ENCODE measurements at regions not wholly inside any gene's neighbourhood (a gene's known extent, or its start where the extent isn't known, plus 50 kb on each side); places are given as distances from the start of the nearest gene placed in this dataset.

- TF ChIP-seq ZNF407 (CRISPR knock-in tag; IDR thresholded peaks at IDR 0.05; ENCODE audit: not compliant biosample characterization) (no peak), YEATS2 (CRISPR knock-in tag; IDR thresholded peaks at IDR 0.05; ENCODE audit: borderline replicate concordance) (no peak), ELF4 (CRISPR knock-in tag; IDR thresholded peaks at IDR 0.05; ENCODE audit: borderline replicate concordance) (no peak), HBP1 (CRISPR knock-in tag; IDR thresholded peaks at IDR 0.05; ENCODE audit: low read depth) (no peak), NR2F6 (IDR thresholded peaks at IDR 0.05) (no peak), NR2F6 (CRISPR knock-in tag; IDR thresholded peaks at IDR 0.05) (no peak), CEBPB (IDR thresholded peaks at IDR 0.05; ENCODE audit: borderline replicate concordance, low read depth, low read length) (no peak), ARNT2 (CRISPR knock-in tag; IDR thresholded peaks at IDR 0.05; ENCODE audit: low read depth) (no peak), EEA1 (CRISPR knock-in tag; IDR thresholded peaks at IDR 0.05; ENCODE audit: borderline replicate concordance) (no peak), ZNF644 (CRISPR knock-in tag; IDR thresholded peaks at IDR 0.05; ENCODE audit: low read depth) (no peak), ZBTB46 (CRISPR knock-in tag; IDR thresholded peaks at IDR 0.05; ENCODE audit: borderline replicate concordance) (no peak), ZSCAN29 (CRISPR knock-in tag; conservative IDR thresholded peaks at IDR 0.05) (no peak), HIC2 (CRISPR knock-in tag; IDR thresholded peaks at IDR 0.05; ENCODE audit: low read depth) (no peak)
- TF ChIP-seq, protein P1, sequence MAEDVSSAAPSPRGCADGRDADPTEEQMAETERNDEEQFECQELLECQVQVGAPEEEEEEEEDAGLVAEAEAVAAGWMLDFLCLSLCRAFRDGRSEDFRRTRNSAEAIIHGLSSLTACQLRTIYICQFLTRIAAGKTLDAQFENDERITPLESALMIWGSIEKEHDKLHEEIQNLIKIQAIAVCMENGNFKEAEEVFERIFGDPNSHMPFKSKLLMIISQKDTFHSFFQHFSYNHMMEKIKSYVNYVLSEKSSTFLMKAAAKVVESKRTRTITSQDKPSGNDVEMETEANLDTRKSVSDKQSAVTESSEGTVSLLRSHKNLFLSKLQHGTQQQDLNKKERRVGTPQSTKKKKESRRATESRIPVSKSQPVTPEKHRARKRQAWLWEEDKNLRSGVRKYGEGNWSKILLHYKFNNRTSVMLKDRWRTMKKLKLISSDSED (CRISPR knock-in tag; IDR thresholded peaks at IDR 0.05) = no peak
Measured at GRCh38 chr15:87573039-87573438, 683.5 kb downstream of the NTRK3 start (continued).

Data from HepG2 (cell line).